NCI-H1694 treated with DMSO at 0.1 percent for 48 hours (cell line): ENCODE measurements at regions not wholly inside any gene's neighbourhood (a gene's known extent, or its start where the extent isn't known, plus 50 kb on each side); places are given as distances from the start of the nearest gene placed in this dataset.
"Not testable (repeated sequence)": the region's sequence is repeated elsewhere in the genome, so short reads cannot be mapped to it uniquely, and the experiment has no call there.

Experiments
- DNase-seq: peaks from one replicate; lab custom pipeline; 2025; lab: John Stamatoyannopoulos, UW

DNA sequence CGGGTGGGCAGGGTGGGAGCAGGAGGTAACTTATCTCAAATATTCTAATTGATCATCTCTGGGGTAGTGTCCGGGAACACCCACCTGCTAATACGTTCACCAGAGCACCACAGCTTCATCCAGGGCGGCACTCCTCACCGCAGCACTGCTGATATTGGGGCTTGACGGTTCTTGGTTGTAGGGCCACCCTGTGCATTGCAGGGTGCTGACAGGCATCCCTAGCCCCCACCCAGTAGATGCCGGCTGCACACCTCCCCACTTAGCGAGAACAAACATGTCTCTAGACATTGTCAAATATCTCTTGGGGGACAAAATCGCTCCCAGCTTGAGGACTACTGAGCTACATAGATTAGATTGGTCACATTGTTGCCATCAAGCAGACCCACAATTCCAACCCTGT lies 73.9 kb upstream of the WASF3 start:
- DNase-seq, result no peak

DNA sequence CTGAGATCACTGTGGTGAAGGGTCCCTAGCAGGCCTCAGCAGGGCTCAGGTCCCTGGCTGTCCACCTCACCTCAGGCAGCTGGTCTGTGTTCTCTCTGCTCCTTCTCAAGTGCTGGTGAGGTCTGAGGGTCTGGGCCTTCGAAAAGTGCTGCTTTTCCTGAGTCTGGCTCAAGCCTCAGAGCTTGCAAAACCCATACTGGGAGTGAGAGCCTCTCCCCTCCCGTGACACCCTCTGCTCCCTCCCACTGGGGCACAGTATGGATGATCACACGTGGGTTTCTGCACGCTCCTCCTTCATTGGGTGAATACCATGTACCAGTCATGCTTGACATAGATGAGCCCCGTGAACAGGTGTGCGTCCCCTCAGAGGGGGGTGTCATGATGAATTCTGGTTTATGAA lies 73.3 kb upstream of the WASF3 start:
- DNase-seq, result no peak

DNA sequence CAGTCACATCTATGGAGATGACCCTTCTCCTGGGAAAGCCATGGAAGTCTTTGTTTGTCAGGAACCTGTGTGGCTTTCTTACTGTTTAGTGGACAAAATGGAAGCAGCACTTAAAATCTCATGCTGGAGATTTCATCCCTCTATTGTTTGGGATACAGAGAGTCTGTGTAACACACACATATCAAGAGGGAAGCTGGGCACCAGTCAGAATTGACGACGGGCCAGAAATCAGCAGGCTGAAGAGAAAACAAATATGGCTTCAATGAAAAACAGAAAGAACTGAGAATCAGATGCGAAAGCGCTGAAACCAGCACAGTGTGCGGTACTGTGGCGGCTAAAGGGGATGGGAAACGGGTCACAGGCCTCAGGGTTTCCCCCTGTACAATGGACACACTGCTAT lies 72.2 kb upstream of the WASF3 start:
- DNase-seq, result no peak

DNA sequence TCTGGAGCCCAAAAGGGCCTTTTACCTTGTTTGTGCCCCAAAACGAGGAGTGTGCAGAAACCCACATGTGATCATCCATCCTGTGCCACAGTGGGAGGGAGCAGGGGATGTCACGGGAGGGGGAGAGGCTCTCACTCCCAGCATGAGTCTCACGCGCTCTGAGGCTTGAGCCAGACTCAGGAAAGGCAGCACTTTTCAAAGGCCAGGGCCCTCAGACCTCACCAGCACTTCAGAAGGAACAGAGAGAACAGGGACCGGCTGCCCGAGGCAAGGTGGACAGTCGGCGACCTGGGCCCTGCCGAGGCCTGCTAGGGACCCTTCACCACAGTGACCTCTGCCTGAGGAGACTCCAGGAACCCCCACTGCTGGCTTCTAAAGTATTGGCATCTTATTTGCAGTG lies 71.7 kb upstream of the WASF3 start:
- DNase-seq, result no peak

DNA sequence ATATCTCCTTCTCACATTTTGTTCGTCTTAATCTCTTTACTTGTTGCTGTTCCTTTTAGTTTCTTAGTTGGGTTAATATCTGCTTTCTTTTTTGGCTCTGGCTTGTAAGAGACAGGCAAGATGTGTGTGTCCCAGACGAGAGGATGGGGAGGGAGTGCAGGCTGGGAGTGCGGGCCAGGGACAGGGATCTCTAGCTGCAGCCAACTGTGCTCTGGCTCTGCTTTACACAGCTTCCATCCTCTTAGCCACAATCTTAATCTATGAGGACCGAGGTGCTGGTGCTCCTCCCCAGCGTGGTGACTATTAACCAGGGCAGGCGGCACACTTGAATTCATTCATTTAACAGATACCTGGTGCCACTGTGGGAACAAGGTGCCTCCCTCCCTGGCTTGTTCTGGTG lies 70.9 kb upstream of the WASF3 start:
- no peak for DNase-seq

DNA sequence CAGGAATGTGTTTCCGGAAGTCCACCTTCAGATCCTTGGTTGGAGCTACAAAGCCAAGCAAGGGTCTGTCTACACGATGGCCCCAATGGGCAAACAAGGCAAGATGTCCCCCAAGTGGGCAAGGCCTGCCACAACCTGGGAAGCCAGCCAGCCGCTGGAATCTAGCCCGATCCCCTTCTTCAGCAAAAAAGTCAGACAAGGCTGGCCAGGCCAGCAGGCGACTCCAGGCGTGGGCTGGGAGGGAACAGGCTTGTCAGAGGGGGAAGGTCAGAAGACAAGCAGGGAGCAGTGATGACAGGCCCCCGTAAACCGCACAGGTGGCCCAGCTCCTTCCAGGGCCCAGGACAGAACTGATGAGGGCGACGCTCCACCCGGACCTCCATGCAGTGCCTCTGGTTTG lies 69.7 kb upstream of the WASF3 start:
- no peak for DNase-seq

DNA sequence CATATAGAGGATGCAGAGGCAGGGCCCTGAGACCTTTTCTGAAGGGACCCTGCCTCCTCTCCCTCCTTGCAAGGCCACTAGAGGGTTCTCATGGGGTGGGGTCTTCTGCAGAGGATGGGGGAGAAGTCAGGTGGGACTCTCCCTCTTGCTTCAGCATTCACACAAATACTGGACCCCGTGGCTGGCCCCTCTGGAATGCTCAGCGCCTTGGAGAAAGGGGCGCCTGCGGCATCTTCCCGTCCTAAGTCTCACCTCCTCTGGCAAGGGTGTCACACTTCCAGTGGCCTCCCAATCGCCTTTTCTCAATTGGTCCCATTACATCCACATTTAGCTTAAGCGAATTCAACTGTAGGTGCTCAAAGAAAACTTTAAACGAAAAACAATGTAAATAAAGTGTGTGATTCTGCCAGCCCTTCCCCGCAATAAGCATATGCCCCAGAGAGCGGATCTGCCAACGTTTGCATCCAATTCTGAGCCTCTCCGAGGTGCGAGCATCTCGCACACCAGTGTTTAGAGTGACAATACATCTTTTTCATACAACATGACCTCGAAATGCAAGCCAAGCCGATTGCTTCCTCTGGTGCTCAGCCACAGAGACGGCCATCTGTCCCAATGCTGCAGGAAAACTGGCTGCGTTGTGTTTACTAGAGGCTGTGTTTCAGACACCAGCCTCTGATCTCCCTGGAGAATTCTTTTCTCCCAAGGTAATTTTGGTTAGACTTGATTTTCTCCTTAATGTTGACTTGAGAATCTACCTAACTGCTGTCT lies 69.1 kb upstream of the WASF3 start:
- DNase-seq, result peak; percentile 71

DNA sequence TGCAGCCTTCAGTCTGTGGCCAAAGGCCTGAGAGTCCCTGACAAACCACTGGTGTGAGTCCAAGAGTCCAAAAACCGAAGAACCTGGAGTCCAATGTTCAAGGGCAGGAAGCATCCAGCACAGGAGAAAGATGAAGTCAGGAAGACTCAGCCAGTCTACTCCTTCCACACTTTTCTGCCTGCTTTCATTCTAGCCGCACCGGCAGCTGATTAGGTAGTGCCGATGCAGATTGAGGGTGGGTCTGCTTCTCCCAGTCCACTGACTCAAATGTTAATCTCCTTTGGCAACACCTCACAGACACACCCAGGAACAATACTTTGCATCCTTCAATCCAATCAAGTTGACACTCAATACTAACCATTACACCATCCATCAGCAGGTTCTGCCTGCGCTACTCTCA lies 65.2 kb upstream of the WASF3 start:
- DNase-seq, result not testable (repeated sequence)

DNA sequence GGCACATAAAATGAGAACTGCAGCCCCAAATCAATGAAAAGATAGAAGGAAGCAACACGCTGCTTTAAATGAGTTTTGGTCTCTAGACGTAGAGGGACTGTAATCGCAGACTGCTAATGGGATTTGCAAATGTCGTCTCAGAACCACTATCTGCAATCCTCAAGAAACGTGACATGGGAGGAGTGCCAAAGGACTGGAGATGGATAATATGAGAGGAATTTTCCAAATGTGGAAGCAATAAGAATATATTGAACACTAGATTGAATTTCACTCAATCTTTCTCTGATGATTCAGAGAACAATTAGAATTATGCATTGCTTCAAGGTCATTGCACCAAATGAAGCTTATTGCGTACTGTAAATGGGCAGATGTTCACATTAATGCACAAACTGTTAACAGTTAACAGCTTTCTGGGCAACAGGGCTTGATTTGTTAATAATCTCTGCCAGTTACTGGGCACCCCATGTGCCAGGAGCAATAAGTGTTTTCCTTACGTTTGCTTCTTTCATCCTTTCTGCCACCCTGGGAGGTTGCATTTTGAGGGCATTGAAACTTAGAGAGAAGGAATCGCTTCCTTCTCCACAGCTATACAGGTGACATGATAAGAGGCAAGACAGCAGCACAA lies 62.8 kb upstream of the WASF3 start:
- DNase-seq, result peak; percentile 62

DNA sequence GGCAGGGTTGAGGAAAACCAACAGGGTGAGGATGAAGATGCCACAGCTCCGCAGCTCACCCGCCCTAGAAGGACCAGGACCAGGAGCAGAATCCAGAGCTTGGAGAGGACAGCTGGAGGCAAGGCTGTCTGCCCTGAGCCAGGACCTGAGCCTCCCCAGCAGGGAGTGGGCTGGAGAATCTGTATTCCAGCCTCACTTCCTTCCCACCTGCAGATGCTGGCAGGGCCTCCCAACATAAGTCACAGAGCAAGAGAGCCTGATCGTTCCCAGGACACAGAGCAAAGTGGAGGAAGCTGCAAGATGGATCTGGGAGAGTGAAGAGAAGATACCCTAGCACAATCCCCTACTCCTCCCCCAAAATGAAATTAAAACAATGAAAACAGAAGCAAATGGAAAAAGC lies 61.7 kb upstream of the WASF3 start:
- DNase-seq, result no peak

DNA sequence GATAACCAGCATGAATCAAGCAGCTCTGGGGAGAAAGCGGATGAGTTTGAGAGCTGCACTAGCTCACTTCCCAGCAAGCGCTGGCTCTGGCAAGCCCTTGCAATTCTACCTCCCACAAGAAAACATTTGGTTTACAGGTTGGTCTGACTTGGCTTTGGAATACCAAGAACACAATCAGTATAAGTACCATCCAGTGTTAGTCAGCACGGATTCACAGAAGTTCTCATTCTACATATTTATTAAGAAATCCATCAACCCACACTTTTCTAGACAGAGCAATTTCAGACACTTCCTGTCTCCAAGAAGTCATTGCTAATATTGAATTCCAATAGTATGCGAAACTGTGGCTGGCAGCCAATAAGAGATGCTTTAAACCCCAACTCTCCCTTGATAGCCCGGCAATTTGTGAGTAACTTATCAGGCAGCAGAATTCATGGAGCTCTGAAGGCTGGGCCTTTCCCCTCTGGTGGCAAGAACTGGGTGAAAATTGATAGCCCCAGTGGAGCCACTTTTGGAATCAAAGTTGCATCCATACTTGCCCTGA lies 59.4 kb upstream of the WASF3 start:
- DNase-seq, result no peak

DNA sequence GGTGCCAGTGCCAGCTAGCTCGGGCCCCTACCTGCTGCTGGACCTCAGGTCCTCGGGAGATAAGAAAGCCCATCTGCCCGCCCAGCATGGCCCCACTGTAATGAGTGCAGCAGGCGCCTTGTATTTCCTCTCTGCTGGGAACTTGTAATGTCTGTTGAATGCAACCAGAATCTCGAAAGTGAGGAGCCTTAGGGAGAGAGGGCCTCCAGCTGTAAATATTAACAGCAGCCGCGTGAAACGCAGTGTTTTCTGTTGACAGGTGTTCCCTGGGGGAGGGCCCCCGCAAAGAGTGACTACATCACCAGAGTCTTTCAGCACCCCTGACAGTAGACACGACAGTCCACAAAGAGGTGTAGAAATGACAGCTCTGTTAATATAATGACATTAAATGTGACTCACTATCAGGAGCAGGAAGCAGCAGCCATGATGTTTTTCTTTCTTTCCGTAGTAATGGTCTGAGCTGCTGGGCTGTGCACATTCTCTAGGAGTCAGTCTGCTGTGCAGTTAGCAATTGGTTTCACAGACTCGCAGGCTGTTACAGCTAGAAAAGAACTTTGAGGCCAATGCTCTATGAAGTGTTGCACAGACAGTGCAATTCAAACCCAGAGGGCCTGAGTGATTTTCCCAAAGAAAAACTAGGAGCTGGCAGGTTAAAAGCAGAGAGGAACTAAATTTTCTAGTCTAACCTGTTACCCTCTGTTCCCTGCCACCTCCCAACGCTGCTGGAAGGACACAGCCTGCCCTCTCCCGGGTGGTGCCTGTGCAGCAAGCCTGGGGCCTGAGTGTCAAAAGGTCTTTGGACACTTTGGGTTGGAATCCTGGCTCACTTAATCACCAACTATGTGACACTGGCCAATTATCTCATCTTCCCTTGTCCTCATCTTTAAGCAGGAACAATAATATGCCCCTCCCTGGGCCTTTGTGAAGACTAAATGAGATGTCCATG lies 58.6 kb upstream of the WASF3 start:
- DNase-seq, result no peak

DNA sequence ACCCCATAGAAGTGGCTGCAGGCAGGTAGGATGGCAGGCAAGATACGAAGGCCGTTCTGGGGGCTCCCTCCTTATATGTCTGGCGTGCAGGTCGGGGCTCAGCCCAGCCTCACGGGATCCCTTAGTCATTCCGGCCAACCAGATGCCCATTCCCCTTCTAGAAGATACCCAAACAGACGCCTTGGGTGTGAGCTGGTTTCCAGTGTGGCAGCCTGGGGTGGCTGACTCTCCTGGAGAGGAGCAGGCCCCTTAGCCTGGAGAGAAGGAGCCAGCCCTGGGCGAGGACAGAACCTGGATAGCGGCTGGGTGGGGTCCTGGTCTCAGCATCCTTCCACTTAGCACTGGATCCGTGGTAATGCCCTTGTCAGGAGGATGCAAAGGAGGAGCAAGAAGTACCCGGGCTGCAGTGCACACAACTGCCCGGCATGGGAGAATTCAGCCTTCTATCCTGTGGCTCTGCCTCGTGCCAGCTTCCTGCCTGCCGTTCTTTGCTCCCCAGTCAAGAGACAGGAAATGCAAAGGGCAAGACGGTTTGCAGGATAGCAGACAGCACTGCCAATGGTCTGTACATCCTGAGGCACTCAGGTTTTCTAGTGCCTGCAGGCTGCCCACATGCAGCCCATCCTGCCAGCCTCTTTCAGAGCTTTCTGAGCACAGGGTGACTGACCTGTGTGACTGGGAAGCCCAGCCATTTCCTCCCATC lies 56.7 kb upstream of the WASF3 start:
- no peak for DNase-seq

DNA sequence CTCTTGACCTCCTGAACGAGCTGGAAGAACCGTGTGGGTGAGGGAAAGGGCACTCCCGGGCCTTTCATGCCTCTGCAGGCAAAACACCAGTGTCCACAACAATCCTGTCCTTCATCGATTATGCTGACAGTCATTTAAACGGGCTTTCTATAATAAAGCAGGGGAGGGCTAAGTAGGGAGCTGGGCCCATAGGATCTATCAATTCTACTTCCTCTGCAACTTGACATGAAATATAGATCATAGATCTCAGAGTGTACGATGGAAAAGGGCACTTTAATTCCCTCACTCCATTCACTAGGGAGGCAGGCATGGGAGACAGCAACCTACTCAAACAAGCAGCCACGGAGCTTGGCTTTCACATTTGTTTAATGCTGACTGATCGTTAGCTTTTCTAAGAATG lies 55.8 kb upstream of the WASF3 start:
- no peak for DNase-seq

DNA sequence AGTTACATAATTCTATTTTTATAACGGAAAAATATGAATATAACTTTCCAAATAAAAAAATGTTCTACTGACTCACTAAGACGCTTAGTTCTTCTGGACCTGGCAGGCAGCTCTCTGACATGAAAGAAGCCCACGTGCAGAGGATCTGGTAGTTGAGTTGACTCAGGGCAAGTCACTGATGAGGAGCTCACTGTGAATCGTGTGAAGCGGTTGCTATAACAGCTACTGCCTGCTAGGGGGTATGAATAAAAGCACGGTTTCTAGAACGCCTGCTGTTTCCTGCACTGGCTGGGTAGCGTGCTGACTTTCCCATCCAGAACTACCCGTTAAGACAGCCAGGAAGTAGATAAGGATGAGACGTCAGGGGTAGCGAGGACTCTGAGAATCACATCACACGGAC lies 54.7 kb upstream of the WASF3 start:
- no peak for DNase-seq

DNA sequence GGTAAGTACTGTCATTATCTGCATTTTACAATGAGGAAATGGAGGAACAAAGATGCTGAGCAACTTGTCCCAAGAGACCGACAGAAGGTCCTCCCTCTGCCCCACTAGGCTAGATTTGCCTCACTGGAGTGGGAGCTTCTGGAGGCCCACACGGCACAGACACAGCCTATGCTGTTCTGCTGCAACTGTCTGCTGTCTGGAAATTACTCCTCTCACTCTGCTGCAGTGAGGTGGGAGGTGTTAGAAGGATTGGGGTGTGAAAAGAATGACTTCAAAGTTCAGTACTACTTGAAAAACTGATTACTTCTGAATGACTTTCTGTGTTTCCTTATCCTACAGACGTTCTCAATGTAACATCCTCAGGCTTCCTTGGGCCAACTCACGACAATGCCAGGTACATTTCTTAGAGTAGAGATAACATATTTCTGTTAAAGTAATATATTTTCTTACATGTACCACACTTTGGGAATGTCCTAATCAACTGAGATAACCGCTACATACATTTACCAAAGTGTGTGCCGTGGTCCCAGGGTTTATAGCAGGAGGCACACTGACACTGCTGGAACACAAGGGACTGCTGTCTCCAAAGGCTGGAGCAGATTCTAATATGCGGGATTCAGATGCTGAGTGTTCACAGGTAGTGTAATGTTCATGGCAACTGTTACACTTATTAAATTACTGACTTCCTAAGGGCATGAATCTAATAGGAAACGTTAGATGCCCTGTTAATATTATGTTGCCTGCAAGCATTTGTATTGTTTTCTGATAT lies 53.5 kb upstream of the WASF3 start:
- no peak for DNase-seq
